ENCODE measurements at regions not wholly inside any gene's neighbourhood (a gene's known extent, or its start where the extent isn't known, plus 50 kb on each side); places are given as distances from the start of the nearest gene placed in this dataset.

DNA sequence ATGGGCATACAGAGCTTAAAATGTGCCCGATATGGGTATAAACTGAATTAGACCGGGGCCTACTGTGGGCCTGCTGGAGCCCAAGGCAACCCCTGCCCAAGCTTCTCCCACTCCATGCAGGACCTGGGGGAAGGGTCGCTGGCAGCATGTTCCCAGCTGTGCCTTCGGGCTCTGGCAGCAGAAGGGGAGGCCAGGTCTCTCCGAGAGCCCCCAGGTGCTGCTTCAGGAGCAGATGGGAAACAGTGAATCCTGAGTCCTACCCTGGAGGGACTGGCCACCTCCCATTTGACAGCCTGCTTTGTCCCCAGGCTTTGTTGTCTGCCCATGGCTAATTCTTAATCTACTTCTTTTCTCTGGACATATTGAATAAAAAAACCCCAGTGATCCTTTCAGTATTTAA is 315.6 kb upstream of the B3GAT1 start:
- 76 to 92% methylated on average over 4 to 5 of the region's 5 CpGs for WGBS, 2 donors
- H3K4me1 ChIP-seq, result no peaks in the 10 kb centered on the region
- no peaks in the 10 kb centered on the region for H3K9me3 ChIP-seq
- ATAC-seq (ENCODE audit: low FRiP score in 2 of 2) (no peak), DNase-seq (peak in 1 of 2 donors; percentile 13)
- TF ChIP-seq POLR2A (IDR thresholded peaks at IDR 0.05) (no peak), EP300 (IDR thresholded peaks at IDR 0.05) (no peak), POLR2AphosphoS5 (IDR thresholded peaks at IDR 0.05) (no peak)
- TF ChIP-seq, protein P1, sequence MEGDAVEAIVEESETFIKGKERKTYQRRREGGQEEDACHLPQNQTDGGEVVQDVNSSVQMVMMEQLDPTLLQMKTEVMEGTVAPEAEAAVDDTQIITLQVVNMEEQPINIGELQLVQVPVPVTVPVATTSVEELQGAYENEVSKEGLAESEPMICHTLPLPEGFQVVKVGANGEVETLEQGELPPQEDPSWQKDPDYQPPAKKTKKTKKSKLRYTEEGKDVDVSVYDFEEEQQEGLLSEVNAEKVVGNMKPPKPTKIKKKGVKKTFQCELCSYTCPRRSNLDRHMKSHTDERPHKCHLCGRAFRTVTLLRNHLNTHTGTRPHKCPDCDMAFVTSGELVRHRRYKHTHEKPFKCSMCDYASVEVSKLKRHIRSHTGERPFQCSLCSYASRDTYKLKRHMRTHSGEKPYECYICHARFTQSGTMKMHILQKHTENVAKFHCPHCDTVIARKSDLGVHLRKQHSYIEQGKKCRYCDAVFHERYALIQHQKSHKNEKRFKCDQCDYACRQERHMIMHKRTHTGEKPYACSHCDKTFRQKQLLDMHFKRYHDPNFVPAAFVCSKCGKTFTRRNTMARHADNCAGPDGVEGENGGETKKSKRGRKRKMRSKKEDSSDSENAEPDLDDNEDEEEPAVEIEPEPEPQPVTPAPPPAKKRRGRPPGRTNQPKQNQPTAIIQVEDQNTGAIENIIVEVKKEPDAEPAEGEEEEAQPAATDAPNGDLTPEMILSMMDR (IDR thresholded peaks at IDR 0.05), result no peak
- H3K27me3 ChIP-seq, result no peaks in the 10 kb centered on the region
- H3K4me3 ChIP-seq, result no peak overlapping the region
- H3K36me3 ChIP-seq, result no peaks in the 10 kb centered on the region
- no peak overlapping the region for H3K27ac ChIP-seq

DNA sequence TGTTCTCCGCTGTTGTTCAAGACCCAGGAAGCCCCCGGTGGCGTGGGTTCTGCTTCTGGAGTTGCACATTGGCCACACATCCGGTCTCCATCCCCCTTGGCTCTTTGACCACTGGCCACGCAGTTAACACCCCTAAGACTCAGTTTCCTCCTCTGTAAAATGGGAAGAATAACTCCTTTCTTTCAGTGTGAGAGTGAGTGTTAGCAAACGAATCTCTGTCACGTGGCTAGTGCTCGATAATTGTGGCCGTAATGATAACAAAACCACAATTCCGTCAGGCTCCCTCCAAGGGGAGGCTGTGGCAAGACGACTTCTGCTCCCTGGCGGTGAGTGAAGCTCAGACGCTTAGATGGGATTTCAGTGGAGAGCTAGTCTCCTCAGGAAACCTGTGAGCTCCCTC is 315.2 kb upstream of the B3GAT1 start:
- Histone ChIP-seq H3K36me3 (no peaks in the 10 kb centered on the region), H3K27me3 (no peaks in the 10 kb centered on the region), H3K27ac (no peak overlapping the region), H3K9me3 (no peaks in the 10 kb centered on the region), H3K4me1 (no peaks in the 10 kb centered on the region), H3K4me3 (no peak overlapping the region)
- DNase-seq (no peak), ATAC-seq (ENCODE audit: low FRiP score in 2 of 2) (no peak)
- TF ChIP-seq POLR2AphosphoS5 (IDR thresholded peaks at IDR 0.05) (no peak), EP300 (IDR thresholded peaks at IDR 0.05) (no peak), POLR2A (IDR thresholded peaks at IDR 0.05) (no peak)
- TF ChIP-seq, protein P1 (IDR thresholded peaks at IDR 0.05), result no peak
- WGBS, 2 donors, result 74 to 82% methylated on average over 13 of the region's 13 CpGs

DNA sequence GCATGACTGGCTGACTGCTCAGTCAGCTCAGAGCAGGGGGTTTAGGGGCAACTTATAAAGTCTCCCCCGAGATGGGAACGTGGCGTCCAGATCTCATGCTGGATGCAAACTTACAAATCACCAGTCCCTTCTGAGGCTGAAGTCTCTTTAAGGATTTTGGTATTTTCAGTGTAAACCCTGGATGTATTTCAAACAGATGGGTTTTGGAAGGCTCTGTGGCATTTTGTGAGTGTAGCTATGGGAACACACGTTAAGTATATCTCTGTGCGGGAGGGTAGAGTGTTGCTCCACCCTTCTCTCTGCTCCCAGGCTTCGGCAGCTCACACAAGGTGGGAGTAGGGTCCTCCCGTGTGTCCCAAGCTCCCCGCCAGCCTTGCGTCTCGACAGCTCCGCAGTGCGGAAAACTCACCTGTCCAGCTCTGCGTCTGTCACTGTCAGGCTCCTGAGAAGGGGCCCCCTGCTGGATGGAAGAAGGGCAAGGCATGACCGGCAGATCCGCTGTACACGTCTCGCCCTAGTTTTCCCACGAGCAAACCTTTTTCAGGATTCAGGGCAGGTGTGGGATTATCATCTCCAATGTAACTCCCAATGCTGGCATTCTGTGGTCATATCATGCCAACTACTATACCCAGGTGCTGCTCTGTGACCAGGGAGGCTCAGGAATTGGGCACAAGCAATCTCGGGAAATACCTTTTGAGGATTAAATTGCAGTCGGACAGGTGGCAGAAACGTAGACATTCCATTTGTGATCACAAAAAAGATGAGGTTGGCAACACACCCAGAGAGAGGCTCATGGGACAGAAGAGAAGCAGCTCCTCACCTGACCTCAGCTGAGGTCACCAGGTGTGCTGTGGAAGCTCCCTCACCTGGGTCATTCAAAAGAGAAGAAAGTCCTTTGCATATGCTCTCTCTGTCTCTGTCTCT is 313.9 kb upstream of the B3GAT1 start:
- WGBS, 2 donors, result 56 to 64% methylated on average over 16 to 21 of the region's 21 CpGs
- Histone ChIP-seq H3K4me3 (no peak overlapping the region), H3K4me1 (no peaks in the 10 kb centered on the region), H3K36me3 (no peaks in the 10 kb centered on the region), H3K27ac (no peak overlapping the region), H3K27me3 (no peaks in the 10 kb centered on the region), H3K9me3 (no peaks in the 10 kb centered on the region)
- ATAC-seq (ENCODE audit: low FRiP score in 2 of 2), result peak; percentile 12 to 45
- TF ChIP-seq POLR2A (IDR thresholded peaks at IDR 0.05) (no peak), EP300 (IDR thresholded peaks at IDR 0.05) (no peak)
- TF ChIP-seq, protein P1 (IDR thresholded peaks at IDR 0.05), result peak in 3 of 6 experiments; percentile 37 to 60 (median 48)
- peak; percentile 32 to 33 for DNase-seq

DNA sequence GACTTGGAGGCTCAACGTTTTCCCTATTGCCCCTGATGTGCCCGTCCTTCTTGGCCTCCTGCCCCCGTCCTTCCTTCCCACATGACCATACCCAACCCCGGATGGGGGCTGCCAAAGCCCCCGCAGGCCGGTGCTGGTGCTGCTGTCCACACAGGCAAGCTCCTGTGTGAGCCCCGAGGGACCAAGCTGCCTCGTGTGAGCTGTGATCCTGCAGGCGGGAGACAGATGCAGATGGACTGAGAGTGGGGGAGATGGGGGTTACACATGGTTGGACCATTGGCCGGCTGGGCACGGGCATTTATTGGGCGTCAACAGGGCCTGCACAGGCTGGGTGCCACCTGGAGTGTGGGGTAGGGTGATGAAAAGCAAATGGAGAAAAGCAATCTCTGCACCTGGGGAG is 313.2 kb upstream of the B3GAT1 start:
- TF ChIP-seq EP300 (IDR thresholded peaks at IDR 0.05) (no peak), POLR2A (IDR thresholded peaks at IDR 0.05) (no peak), POLR2AphosphoS5 (IDR thresholded peaks at IDR 0.05) (no peak)
- TF ChIP-seq, protein P1 (IDR thresholded peaks at IDR 0.05), result no peak
- WGBS, 2 donors, result 65 to 84% methylated on average over 4 to 12 of the region's 12 CpGs
- no peak overlapping the region for H3K27ac ChIP-seq
- no peaks in the 10 kb centered on the region for H3K9me3 ChIP-seq
- no peaks in the 10 kb centered on the region for H3K36me3 ChIP-seq
- DNase-seq (peak in 1 of 2 donors; percentile 64), ATAC-seq (ENCODE audit: low FRiP score in 2 of 2) (peak in 1 of 2 donors; percentile 41)
- no peak overlapping the region for H3K4me3 ChIP-seq
- no peaks in the 10 kb centered on the region for H3K4me1 ChIP-seq
- H3K27me3 ChIP-seq, result no peaks in the 10 kb centered on the region

DNA sequence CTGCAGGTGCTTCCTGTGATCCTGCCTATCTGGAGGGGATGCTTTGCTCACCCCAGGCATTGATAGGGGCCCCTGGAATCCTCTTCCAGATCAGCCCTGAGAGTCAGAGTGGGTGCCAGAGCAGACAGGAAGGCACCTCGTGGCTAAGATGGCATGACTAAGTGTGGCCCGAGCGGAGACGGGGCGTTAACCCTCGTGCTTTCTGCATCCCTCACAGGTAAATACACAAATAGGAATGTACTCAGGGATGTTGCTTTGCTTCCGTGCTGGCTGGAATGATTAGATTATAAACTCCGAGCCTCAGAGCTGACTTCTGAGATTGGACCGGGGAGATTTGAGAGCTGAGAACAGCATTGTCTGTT is 312.7 kb upstream of the B3GAT1 start:
- no peak overlapping the region for H3K4me3 ChIP-seq
- H3K36me3 ChIP-seq, result no peaks in the 10 kb centered on the region
- no peaks in the 10 kb centered on the region for H3K4me1 ChIP-seq
- WGBS, 2 donors, result 62% methylated on average over 8 to 9 of the region's 9 CpGs
- no peaks in the 10 kb centered on the region for H3K27me3 ChIP-seq
- ATAC-seq (ENCODE audit: low FRiP score in 2 of 2), result no peak
- no peaks in the 10 kb centered on the region for H3K9me3 ChIP-seq
- H3K27ac ChIP-seq, result no peak overlapping the region
- DNase-seq, result no peak
- TF ChIP-seq, protein P1 (IDR thresholded peaks at IDR 0.05), result no peak
- TF ChIP-seq EP300 (IDR thresholded peaks at IDR 0.05) (no peak), POLR2AphosphoS5 (IDR thresholded peaks at IDR 0.05) (no peak), POLR2A (IDR thresholded peaks at IDR 0.05) (no peak)
